T-helper 1 cell (primary cell): ENCODE measurements at regions not wholly inside any gene's neighbourhood (a gene's known extent, or its start where the extent isn't known, plus 50 kb on each side); places are given as distances from the start of the nearest gene placed in this dataset.
"Not testable (repeated sequence)": the region's sequence is repeated elsewhere in the genome, so short reads cannot be mapped to it uniquely, and the experiment has no call there.

Source experiments
- DNase-seq, 5 donors: peaks; one replicate each; pipeline ENCODE4 v3.0.0-alpha.2; 2012 to 2020

GRCh38 chr2:118374974-118375755 lies 286.9 kb downstream of the INSIG2 start:
- no peak for DNase-seq

- no peak for DNase-seq
Observed at GRCh38 chr2:118372886-118373830, 284.9 kb downstream of the INSIG2 start.

- no peak for DNase-seq
Observed at GRCh38 chr2:118371515-118371914, 283.2 kb downstream of the INSIG2 start.

GRCh38 chr2:118369521-118369920 lies 281.2 kb downstream of the INSIG2 start:
- DNase-seq = not testable (repeated sequence)

- DNase-seq = no peak
Observed at GRCh38 chr2:118363604-118364003, 275.3 kb downstream of the INSIG2 start.

GRCh38 chr2:118356051-118356450 lies 267.8 kb downstream of the INSIG2 start:
- DNase-seq = no peak

GRCh38 chr2:118351796-118352195 lies 263.5 kb downstream of the INSIG2 start:
- no peak for DNase-seq

- no peak for DNase-seq
Observed at GRCh38 chr2:118350621-118351020, 262.4 kb downstream of the INSIG2 start.

GRCh38 chr2:118349365-118349764 lies 261.1 kb downstream of the INSIG2 start:
- DNase-seq = no peak

- DNase-seq = no peak
Observed at GRCh38 chr2:118348380-118349034, 260.2 kb downstream of the INSIG2 start.

- DNase-seq = no peak
Observed at GRCh38 chr2:118345465-118345864, 257.2 kb downstream of the INSIG2 start.

- DNase-seq = no peak
Observed at GRCh38 chr2:118340103-118340502, 251.8 kb downstream of the INSIG2 start.

GRCh38 chr2:118339386-118339785 lies 251.1 kb downstream of the INSIG2 start:
- no peak for DNase-seq

- DNase-seq = no peak
Observed at GRCh38 chr2:118333664-118334063, 245.4 kb downstream of the INSIG2 start.

- no peak for DNase-seq
Observed at GRCh38 chr2:118325321-118325955, 237.2 kb downstream of the INSIG2 start.

GRCh38 chr2:118322406-118322805 lies 234.1 kb downstream of the INSIG2 start:
- DNase-seq = no peak

- no peak for DNase-seq
Observed at GRCh38 chr2:118321432-118322105, 233.3 kb downstream of the INSIG2 start.

GRCh38 chr2:118320658-118321057 lies 232.4 kb downstream of the INSIG2 start:
- no peak for DNase-seq

GRCh38 chr2:118320196-118320595 lies 231.9 kb downstream of the INSIG2 start:
- DNase-seq = no peak

GRCh38 chr2:118319271-118319684 lies 231.0 kb downstream of the INSIG2 start:
- DNase-seq = no peak

GRCh38 chr2:118315606-118316005 lies 227.3 kb downstream of the INSIG2 start:
- DNase-seq = no peak
